ENCODE measurements at regions not wholly inside any gene's neighbourhood (a gene's known extent, or its start where the extent isn't known, plus 50 kb on each side); places are given as distances from the start of the nearest gene placed in this dataset.

DNA sequence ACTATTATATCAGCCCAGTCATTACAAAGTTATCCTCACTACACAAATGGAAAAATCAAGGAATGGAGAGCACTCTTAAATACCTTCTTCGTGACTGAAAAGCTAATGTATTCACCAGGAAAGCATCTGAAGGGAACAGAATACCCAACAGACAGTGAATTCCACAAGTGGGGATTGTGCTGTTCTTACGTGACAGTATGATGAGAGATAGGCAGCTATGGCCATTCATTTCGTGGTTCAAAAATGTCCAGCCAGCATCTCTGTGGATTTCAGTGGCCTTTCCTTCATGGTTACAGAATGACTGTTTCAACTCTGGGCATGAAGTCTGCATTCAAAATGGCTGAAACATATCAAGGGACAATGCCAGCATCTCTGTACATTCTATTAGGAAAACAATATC lies 323.8 kb downstream of the PRELID2 start:
- intact Hi-C loops (cut with micrococcal nuclease; ENCODE audit: unreplicated experiment) = no loop called here

DNA sequence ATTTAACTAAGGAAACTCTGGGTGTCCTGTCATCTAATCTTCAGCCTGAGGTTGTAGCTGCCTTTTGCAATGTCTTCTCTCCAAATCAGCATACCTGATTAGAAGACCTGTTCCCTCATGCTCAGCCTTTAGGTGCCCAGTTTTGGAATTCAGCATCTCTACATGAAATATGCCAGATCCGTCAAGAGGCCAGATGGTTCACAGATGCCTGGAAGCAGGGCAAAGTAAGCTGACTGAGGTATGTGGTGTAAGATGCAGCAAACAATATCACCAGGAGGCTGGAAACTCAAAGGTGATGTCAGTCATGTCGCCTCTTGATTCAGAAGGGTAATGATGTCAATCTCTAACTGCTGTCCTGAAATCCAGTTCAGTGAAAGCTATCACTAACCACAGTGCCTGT lies 324.4 kb downstream of the PRELID2 start:
- Histone ChIP-seq H3K4me1 (no peaks in the 10 kb centered on the region), H3K9me3 (no peaks in the 10 kb centered on the region), H3K36me3 (ENCODE audit: control insufficient read depth, insufficient read depth, low read length) (no peaks in the 10 kb centered on the region), H3K4me3 (ENCODE audit: low read depth, low read length) (no peak overlapping the region), H3K27me3 (replicated peaks; ENCODE audit: control insufficient read depth, insufficient read depth, low read length) (no peaks in the 10 kb centered on the region)
- ChIA-PET POLR2A (no interaction called here), CTCF (interaction anchor here (0.6 kb wide), 1 partner anchor 119 kb away, joined by 3 read pairs; no protein-coding TSS in a partner anchor)
- no peak for DNase-seq
- Mint-ChIP-seq H3K36me3 (ENCODE audit: insufficient read depth, unreplicated experiment) (no peaks in the 10 kb centered on the region), H3K9me3 (ENCODE audit: unreplicated experiment) (no peaks in the 10 kb centered on the region), H3K27ac (ENCODE audit: unreplicated experiment) (no peak overlapping the region), H3K4me1 (ENCODE audit: low read depth, unreplicated experiment) (peaks cover 6% of the 10 kb centered on the region), H3K4me3 (ENCODE audit: unreplicated experiment) (no peak overlapping the region), H3K27me3 (ENCODE audit: insufficient read depth, unreplicated experiment) (peaks cover 4% of the 10 kb centered on the region)
- intact Hi-C loops (cut with micrococcal nuclease; ENCODE audit: unreplicated experiment) = no loop called here
- TF ChIP-seq, protein P1, sequence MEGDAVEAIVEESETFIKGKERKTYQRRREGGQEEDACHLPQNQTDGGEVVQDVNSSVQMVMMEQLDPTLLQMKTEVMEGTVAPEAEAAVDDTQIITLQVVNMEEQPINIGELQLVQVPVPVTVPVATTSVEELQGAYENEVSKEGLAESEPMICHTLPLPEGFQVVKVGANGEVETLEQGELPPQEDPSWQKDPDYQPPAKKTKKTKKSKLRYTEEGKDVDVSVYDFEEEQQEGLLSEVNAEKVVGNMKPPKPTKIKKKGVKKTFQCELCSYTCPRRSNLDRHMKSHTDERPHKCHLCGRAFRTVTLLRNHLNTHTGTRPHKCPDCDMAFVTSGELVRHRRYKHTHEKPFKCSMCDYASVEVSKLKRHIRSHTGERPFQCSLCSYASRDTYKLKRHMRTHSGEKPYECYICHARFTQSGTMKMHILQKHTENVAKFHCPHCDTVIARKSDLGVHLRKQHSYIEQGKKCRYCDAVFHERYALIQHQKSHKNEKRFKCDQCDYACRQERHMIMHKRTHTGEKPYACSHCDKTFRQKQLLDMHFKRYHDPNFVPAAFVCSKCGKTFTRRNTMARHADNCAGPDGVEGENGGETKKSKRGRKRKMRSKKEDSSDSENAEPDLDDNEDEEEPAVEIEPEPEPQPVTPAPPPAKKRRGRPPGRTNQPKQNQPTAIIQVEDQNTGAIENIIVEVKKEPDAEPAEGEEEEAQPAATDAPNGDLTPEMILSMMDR (IDR thresholded peaks at IDR 0.05; ENCODE audit: insufficient read depth in 1 of 2, low read depth in 1 of 2, low read length in 1 of 2, severe bottlenecking in 1 of 2, unreplicated experiment in 1 of 2) = no peak
- BruUV-seq (replicated peaks) = no TSS peak

More for the DNA sequence above, 323.8 kb downstream of the PRELID2 start:
- POLR2A ChIA-PET = no interaction called here
- H3K4me1 Mint-ChIP-seq (ENCODE audit: low read depth, unreplicated experiment) = peaks cover 6% of the 10 kb centered on the region
- no peaks in the 10 kb centered on the region for H3K9me3 Mint-ChIP-seq (ENCODE audit: unreplicated experiment)
- no peaks in the 10 kb centered on the region for H3K36me3 ChIP-seq (ENCODE audit: control insufficient read depth, insufficient read depth, low read length)
- CTCF ChIA-PET = no interaction called here
- H3K4me1 ChIP-seq = no peaks in the 10 kb centered on the region
- TF ChIP-seq, protein P1 (IDR thresholded peaks at IDR 0.05; ENCODE audit: insufficient read depth in 1 of 2, low read depth in 1 of 2, low read length in 1 of 2, severe bottlenecking in 1 of 2, unreplicated experiment in 1 of 2) = no peak
- H3K27ac Mint-ChIP-seq (ENCODE audit: unreplicated experiment) = no peak overlapping the region
- H3K9me3 ChIP-seq = no peaks in the 10 kb centered on the region
- H3K27me3 Mint-ChIP-seq (ENCODE audit: insufficient read depth, unreplicated experiment) = peaks cover 4% of the 10 kb centered on the region
- no peak overlapping the region for H3K4me3 Mint-ChIP-seq (ENCODE audit: unreplicated experiment)
- no peak for DNase-seq
- H3K27me3 ChIP-seq (replicated peaks; ENCODE audit: control insufficient read depth, insufficient read depth, low read length) = no peaks in the 10 kb centered on the region
- no TSS peak for BruUV-seq (replicated peaks)
- no peaks in the 10 kb centered on the region for H3K36me3 Mint-ChIP-seq (ENCODE audit: insufficient read depth, unreplicated experiment)
- H3K4me3 ChIP-seq (ENCODE audit: low read depth, low read length) = no peak overlapping the region

DNA sequence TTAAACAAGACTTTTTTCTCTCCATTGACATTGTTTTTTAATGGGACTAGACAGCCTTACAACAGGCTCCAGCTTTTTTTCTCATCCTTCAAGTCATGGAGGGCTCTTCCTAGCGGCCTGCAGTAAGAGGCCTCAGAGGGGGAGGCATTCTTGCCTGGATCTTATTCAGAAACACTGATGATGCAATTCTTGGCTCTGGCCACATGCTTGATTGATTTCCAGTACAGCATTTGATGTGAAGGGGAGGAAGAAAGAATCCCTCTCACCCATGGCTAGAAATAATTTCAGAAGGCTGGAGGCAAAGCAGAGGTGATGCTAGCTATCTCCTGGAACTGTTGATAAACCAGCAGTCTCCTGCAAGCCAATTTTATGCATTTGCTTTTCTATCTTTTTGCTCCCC lies 324.8 kb downstream of the PRELID2 start:
- no peaks in the 10 kb centered on the region for H3K27me3 ChIP-seq (replicated peaks; ENCODE audit: control insufficient read depth, insufficient read depth, low read length)
- ChIA-PET CTCF (no interaction called here), POLR2A (no interaction called here)
- Mint-ChIP-seq H3K4me1 (ENCODE audit: low read depth, unreplicated experiment) (peaks cover 6% of the 10 kb centered on the region), H3K27ac (ENCODE audit: unreplicated experiment) (no peak overlapping the region), H3K36me3 (ENCODE audit: insufficient read depth, unreplicated experiment) (no peaks in the 10 kb centered on the region), H3K4me3 (ENCODE audit: unreplicated experiment) (no peak overlapping the region), H3K9me3 (ENCODE audit: unreplicated experiment) (no peaks in the 10 kb centered on the region), H3K27me3 (ENCODE audit: insufficient read depth, unreplicated experiment) (peaks cover 4% of the 10 kb centered on the region)
- H3K4me1 ChIP-seq = no peaks in the 10 kb centered on the region
- no peaks in the 10 kb centered on the region for H3K36me3 ChIP-seq (ENCODE audit: control insufficient read depth, insufficient read depth, low read length)
- H3K9me3 ChIP-seq = no peaks in the 10 kb centered on the region
- H3K4me3 ChIP-seq (ENCODE audit: low read depth, low read length) = no peak overlapping the region
- BruUV-seq (replicated peaks) = no TSS peak
- TF ChIP-seq, protein P1 (IDR thresholded peaks at IDR 0.05; ENCODE audit: insufficient read depth in 1 of 2, low read depth in 1 of 2, low read length in 1 of 2, severe bottlenecking in 1 of 2, unreplicated experiment in 1 of 2) = no peak
- no peak for DNase-seq
- intact Hi-C loops (cut with micrococcal nuclease; ENCODE audit: unreplicated experiment) = no loop called here
